CD4-positive, alpha-beta memory T cell (primary cell): ENCODE measurements at regions not wholly inside any gene's neighbourhood (a gene's known extent, or its start where the extent isn't known, plus 50 kb on each side); places are given as distances from the start of the nearest gene placed in this dataset.
"Not testable (repeated sequence)": the region's sequence is repeated elsewhere in the genome, so short reads cannot be mapped to it uniquely, and the experiment has no call there.

Source experiments
- CTCF ChIA-PET: fragments of 350-600 bp; sonication (Branson Sonifier 250); formaldehyde crosslinking; loops from one replicate; lab custom pipeline; 2021; ENCODE audit warnings: inconsistent platforms; ENCODE audit not compliant: partially characterized antibody; lab: Charles Lee
- POLR2A ChIA-PET: fragments of 350-600 bp; sonication (Branson Sonifier 250); formaldehyde crosslinking; loops from one replicate; lab custom pipeline; 2021; ENCODE audit not compliant: partially characterized antibody; lab: Charles Lee
- DNase-seq, 5 donors: peaks; one replicate each; pipeline versions ENCODE4 v3.0.0 to v3.0.0-alpha.2; 2020 to 2022; ENCODE audit warnings: mixed read lengths in 1 of 5
- H3K27ac ChIP-seq: one replicate; pipeline ENCODE4 v1.7.0; 2013; ENCODE audit warnings: low read depth, low read length
- H3K27me3 ChIP-seq: 2 replicates; pipeline ENCODE4 v1.7.0; 2013; ENCODE audit warnings: mild to moderate bottlenecking, low read length, moderate library complexity; ENCODE audit not compliant: insufficient read depth
- H3K36me3 ChIP-seq: 2 replicates; pipeline ENCODE4 v1.7.0; 2013; ENCODE audit warnings: mild to moderate bottlenecking, low read length, moderate library complexity; ENCODE audit not compliant: insufficient read depth
- H3K4me1 ChIP-seq: 2 replicates; pipeline ENCODE4 v1.7.0; 2013; ENCODE audit warnings: mild to moderate bottlenecking, low read length, moderate library complexity; ENCODE audit not compliant: insufficient read depth
- H3K4me3 ChIP-seq, 2 donors: one replicate each; pipeline ENCODE4 v1.7.0; 2013; ENCODE audit warnings: low read length in 2 of 2, mild to moderate bottlenecking in 1 of 2
- H3K9me3 ChIP-seq, 2 donors: one replicate each; pipeline ENCODE4 v1.7.0; 2013; ENCODE audit warnings: low read length in 2 of 2, control low read depth in 1 of 2; ENCODE audit not compliant: control insufficient read depth in 1 of 2
- H3K27ac Mint-ChIP-seq, 7 donors: one replicate each; pipeline ENCODE4 v1.8.0; 2020 to 2021; ENCODE audit warnings: mixed read lengths in 7 of 7, mild to moderate bottlenecking in 6 of 7, inconsistent platforms in 3 of 7, moderate library complexity in 3 of 7
- H3K27me3 Mint-ChIP-seq, 2 donors: one replicate each; pipeline ENCODE4 v1.8.0; 2020 to 2021; ENCODE audit warnings: mixed read lengths in 2 of 2
- H3K36me3 Mint-ChIP-seq, 2 donors: one replicate each; pipeline ENCODE4 v1.8.0; 2020 to 2021; ENCODE audit warnings: mixed read lengths in 2 of 2, inconsistent platforms in 1 of 2, mild to moderate bottlenecking in 1 of 2
- H3K4me1 Mint-ChIP-seq, 4 donors: one replicate each; pipeline ENCODE4 v1.8.0; 2020 to 2021; ENCODE audit warnings: mixed read lengths in 4 of 4, mild to moderate bottlenecking in 1 of 4
- H3K4me3 Mint-ChIP-seq, 8 donors: one replicate each; pipeline ENCODE4 v1.8.0; 2020 to 2021; ENCODE audit warnings: mixed read lengths in 8 of 8, mild to moderate bottlenecking in 7 of 8, moderate library complexity in 6 of 8, inconsistent platforms in 3 of 8
- H3K9me3 Mint-ChIP-seq, 8 donors: one replicate each; pipeline ENCODE4 v1.8.0; 2020 to 2021; ENCODE audit warnings: mixed read lengths in 8 of 8, mild to moderate bottlenecking in 5 of 8, inconsistent platforms in 3 of 8, moderate library complexity in 1 of 8
- intact Hi-C: fragments of 100-400 bp; cut with micrococcal nuclease; formaldehyde crosslinking; loops from one replicate; pipeline ENCODE4 v1.15.1; 2023

- Histone ChIP-seq H3K36me3 (no peaks in the 10 kb centered on the region), H3K4me1 (no peaks in the 10 kb centered on the region), H3K4me3 (no peak overlapping the region), H3K27me3 (no peaks in the 10 kb centered on the region), H3K27ac (no peak overlapping the region), H3K9me3 (no peaks in the 10 kb centered on the region)
- H3K4me1 Mint-ChIP-seq = no peaks in the 10 kb centered on the region
- ChIA-PET POLR2A (no interaction called here), CTCF (no interaction called here)
- no peaks in the 10 kb centered on the region for H3K27me3 Mint-ChIP-seq
- intact Hi-C loops = no loop called here
- DNase-seq = no peak
- no peak overlapping the region for H3K4me3 Mint-ChIP-seq
- H3K9me3 Mint-ChIP-seq = peaks cover 0 to 8% (median 3%) of the 10 kb centered on the region in 8 donors
- peak overlapping the region in 1 of 7 donors; percentile 52 for H3K27ac Mint-ChIP-seq
- no peaks in the 10 kb centered on the region for H3K36me3 Mint-ChIP-seq
These were observed 334.0 kb upstream of the NDST3 start for GRCh38 chr4:117700111-117700892.

- ChIA-PET POLR2A (no interaction called here), CTCF (no interaction called here)
- H3K36me3 Mint-ChIP-seq = no peaks in the 10 kb centered on the region
- no peak overlapping the region for H3K27ac ChIP-seq
- no peaks in the 10 kb centered on the region for H3K27me3 ChIP-seq
- no peak overlapping the region for H3K4me3 Mint-ChIP-seq
- no peaks in the 10 kb centered on the region for H3K4me1 Mint-ChIP-seq
- peaks cover 0 to 5% of the 10 kb centered on the region in 2 donors for H3K9me3 ChIP-seq
- H3K27ac Mint-ChIP-seq = no peak overlapping the region
- no peaks in the 10 kb centered on the region for H3K27me3 Mint-ChIP-seq
- no peaks in the 10 kb centered on the region for H3K36me3 ChIP-seq
- no peak overlapping the region for H3K4me3 ChIP-seq
- intact Hi-C loops = no loop called here
- no peaks in the 10 kb centered on the region for H3K4me1 ChIP-seq
- DNase-seq = no peak
- H3K9me3 Mint-ChIP-seq = peaks cover 0 to 11% (median 3%) of the 10 kb centered on the region in 8 donors
These were observed 331.9 kb upstream of the NDST3 start for GRCh38 chr4:117702353-117702752.

GRCh38 chr4:117704721-117705120 lies 329.6 kb upstream of the NDST3 start:
- H3K27ac Mint-ChIP-seq = no peak overlapping the region
- H3K36me3 Mint-ChIP-seq = no peaks in the 10 kb centered on the region
- Histone ChIP-seq H3K27ac (no peak overlapping the region), H3K4me3 (no peak overlapping the region), H3K27me3 (no peaks in the 10 kb centered on the region), H3K36me3 (no peaks in the 10 kb centered on the region), H3K9me3 (peaks cover 0 to 7% of the 10 kb centered on the region in 2 donors), H3K4me1 (no peaks in the 10 kb centered on the region)
- no peak overlapping the region for H3K4me3 Mint-ChIP-seq
- CTCF ChIA-PET = no interaction called here
- no peaks in the 10 kb centered on the region for H3K27me3 Mint-ChIP-seq
- intact Hi-C loops = no loop called here
- H3K4me1 Mint-ChIP-seq = no peaks in the 10 kb centered on the region
- POLR2A ChIA-PET = no interaction called here
- no peak for DNase-seq
- H3K9me3 Mint-ChIP-seq = peaks cover 0 to 21% (median 9%) of the 10 kb centered on the region in 8 donors

GRCh38 chr4:117740736-117741135 lies 293.6 kb upstream of the NDST3 start:
- Mint-ChIP-seq H3K4me3 (no peak overlapping the region), H3K27me3 (no peaks in the 10 kb centered on the region), H3K4me1 (no peaks in the 10 kb centered on the region), H3K27ac (no peak overlapping the region), H3K9me3 (peaks cover 0 to 7% (median 1%) of the 10 kb centered on the region in 8 donors), H3K36me3 (no peaks in the 10 kb centered on the region)
- POLR2A ChIA-PET = no interaction called here
- no peak overlapping the region for H3K4me3 ChIP-seq
- H3K27ac ChIP-seq = no peak overlapping the region
- intact Hi-C loops = no loop called here
- DNase-seq = no peak
- no peaks in the 10 kb centered on the region for H3K36me3 ChIP-seq
- no peaks in the 10 kb centered on the region for H3K9me3 ChIP-seq
- H3K4me1 ChIP-seq = no peaks in the 10 kb centered on the region
- CTCF ChIA-PET = no interaction called here
- H3K27me3 ChIP-seq = no peaks in the 10 kb centered on the region

GRCh38 chr4:117745379-117745778 lies 288.9 kb upstream of the NDST3 start:
- H3K9me3 Mint-ChIP-seq, H3K27ac Mint-ChIP-seq, DNase-seq, H3K27me3 Mint-ChIP-seq, CTCF ChIA-PET, H3K27ac ChIP-seq, intact Hi-C loops, H3K4me3 Mint-ChIP-seq, H3K4me3 ChIP-seq, H3K27me3 ChIP-seq, H3K4me1 ChIP-seq, H3K9me3 ChIP-seq, H3K36me3 ChIP-seq, H3K4me1 Mint-ChIP-seq, H3K36me3 Mint-ChIP-seq, POLR2A ChIA-PET: not testable (repeated sequence)

GRCh38 chr4:117755438-117755837 lies 278.8 kb upstream of the NDST3 start:
- Histone ChIP-seq H3K27ac (no peak overlapping the region), H3K9me3 (no peaks in the 10 kb centered on the region), H3K36me3 (no peaks in the 10 kb centered on the region), H3K4me3 (no peak overlapping the region), H3K27me3 (no peaks in the 10 kb centered on the region), H3K4me1 (no peaks in the 10 kb centered on the region)
- no peak overlapping the region for H3K27ac Mint-ChIP-seq
- H3K4me1 Mint-ChIP-seq = no peaks in the 10 kb centered on the region
- DNase-seq = no peak
- no peaks in the 10 kb centered on the region for H3K36me3 Mint-ChIP-seq
- peaks cover 7 to 24% (median 11%) of the 10 kb centered on the region in 8 donors for H3K9me3 Mint-ChIP-seq
- intact Hi-C loops = no loop called here
- H3K4me3 Mint-ChIP-seq = no peak overlapping the region
- no peaks in the 10 kb centered on the region for H3K27me3 Mint-ChIP-seq
- POLR2A ChIA-PET = no interaction called here
- CTCF ChIA-PET = no interaction called here

- no peak for DNase-seq
- H3K27ac Mint-ChIP-seq = no peak overlapping the region
- peaks cover 0 to 6% (median 3%) of the 10 kb centered on the region in 8 donors for H3K9me3 Mint-ChIP-seq
- intact Hi-C loops = no loop called here
- H3K4me3 ChIP-seq = no peak overlapping the region
- H3K9me3 ChIP-seq = no peaks in the 10 kb centered on the region
- ChIA-PET POLR2A (no interaction called here), CTCF (no interaction called here)
- H3K27ac ChIP-seq = no peak overlapping the region
- H3K36me3 Mint-ChIP-seq = no peaks in the 10 kb centered on the region
- no peaks in the 10 kb centered on the region for H3K4me1 ChIP-seq
- H3K27me3 ChIP-seq = no peaks in the 10 kb centered on the region
- no peak overlapping the region for H3K4me3 Mint-ChIP-seq
- no peaks in the 10 kb centered on the region for H3K27me3 Mint-ChIP-seq
- no peaks in the 10 kb centered on the region for H3K36me3 ChIP-seq
- no peaks in the 10 kb centered on the region for H3K4me1 Mint-ChIP-seq
These were observed 265.7 kb upstream of the NDST3 start for GRCh38 chr4:117768610-117769009.
